ENCODE measurements at regions not wholly inside any gene's neighbourhood (a gene's known extent, or its start where the extent isn't known, plus 50 kb on each side); places are given as distances from the start of the nearest gene placed in this dataset.

- no peak for TF ChIP-seq CTCF (IDR thresholded peaks at IDR 0.05)
- TF ChIP-seq POLR2AphosphoS5 (IDR thresholded peaks at IDR 0.05; ENCODE audit: insufficient read depth in 1 of 2, low read depth in 1 of 2): no peak
These were observed 137.8 kb upstream of the CD180 start for GRCh38 chr5:67334373-67334772.

Measured in vagina (tissue), 2 donors.